ENCODE measurements at regions not wholly inside any gene's neighbourhood (a gene's known extent, or its start where the extent isn't known, plus 50 kb on each side); places are given as distances from the start of the nearest gene placed in this dataset.

DNA sequence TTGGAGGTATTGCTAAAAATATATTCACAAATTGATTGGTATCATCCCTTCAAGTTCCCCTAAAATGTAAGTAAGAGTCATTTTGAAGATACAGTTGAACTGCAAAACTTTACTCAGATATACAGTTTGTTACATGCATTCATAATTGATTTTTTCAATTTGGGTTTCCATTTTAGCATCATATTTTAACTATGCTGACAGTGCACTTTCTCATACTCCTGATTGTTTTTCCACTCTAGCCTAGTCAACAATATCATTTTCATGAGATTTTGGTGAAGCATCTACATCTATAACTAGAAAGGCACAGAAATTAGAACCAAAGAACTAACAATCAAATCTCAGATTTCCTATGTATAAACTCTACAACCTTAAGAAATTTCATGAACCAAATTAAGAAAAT lies 2850.4 kb upstream of the PCDH20 start:
- TF ChIP-seq GATA2 (IDR thresholded peaks at IDR 0.05; ENCODE audit: low read depth, low read length): no peak
- TF ChIP-seq GATA3 (IDR thresholded peaks at IDR 0.05; ENCODE audit: low read depth, low read length): no peak
